Stimulated activated CD4-positive, alpha-beta T cell treated with anti-CD3 and anti-CD28 coated beads, Interleukin-1b, Interleukin-23, amount 100 ng/mL, for 24 hours (primary cell): ENCODE measurements at regions not wholly inside any gene's neighbourhood (a gene's known extent, or its start where the extent isn't known, plus 50 kb on each side); places are given as distances from the start of the nearest gene placed in this dataset.

Experiments used
- DNase-seq, 4 experiments: peaks; one replicate each; pipeline ENCODE4 v3.0.0-alpha.2; 2020; ENCODE audit warnings: low read depth in 4 of 4, low spot score in 1 of 4

- no peak for DNase-seq
Measured at GRCh38 chr2:240225660-240226475, 85.4 kb upstream of the OTOS start.

GRCh38 chr2:240226672-240227537, 86.4 kb upstream of the OTOS start:
- DNase-seq = no peak

- no peak for DNase-seq
Measured at GRCh38 chr2:240227538-240228428, 87.3 kb upstream of the OTOS start.

- no peak for DNase-seq
Measured at GRCh38 chr2:240229005-240229404, 88.5 kb upstream of the OTOS start.

- DNase-seq = no peak
Measured at GRCh38 chr2:240229603-240230235, 89.3 kb upstream of the OTOS start.

GRCh38 chr2:240230291-240230931, 90.0 kb upstream of the OTOS start:
- no peak for DNase-seq

GRCh38 chr2:240231838-240232244, 91.4 kb upstream of the OTOS start:
- DNase-seq = no peak

- no peak for DNase-seq
Measured at GRCh38 chr2:240232264-240232915, 91.9 kb upstream of the OTOS start.

GRCh38 chr2:240232961-240233884, 92.8 kb upstream of the OTOS start:
- peak; percentile 41 to 66 (median 58) for DNase-seq

- DNase-seq = no peak
Measured at GRCh38 chr2:240233885-240234502, 93.5 kb upstream of the OTOS start.

- DNase-seq = no peak
Measured at GRCh38 chr2:240234503-240234951, 94.1 kb upstream of the OTOS start.

GRCh38 chr2:240235149-240235803, 94.8 kb upstream of the OTOS start:
- DNase-seq = no peak

GRCh38 chr2:240235811-240236210, 95.4 kb upstream of the OTOS start:
- no peak for DNase-seq

GRCh38 chr2:240236217-240237111, 96.0 kb upstream of the OTOS start:
- no peak for DNase-seq

- no peak for DNase-seq
Measured at GRCh38 chr2:240237609-240238174, 97.2 kb upstream of the OTOS start.

GRCh38 chr2:240238201-240238600, 97.7 kb upstream of the OTOS start:
- DNase-seq = no peak
